ENCODE measurements at regions not wholly inside any gene's neighbourhood (a gene's known extent, or its start where the extent isn't known, plus 50 kb on each side); places are given as distances from the start of the nearest gene placed in this dataset.

DNA sequence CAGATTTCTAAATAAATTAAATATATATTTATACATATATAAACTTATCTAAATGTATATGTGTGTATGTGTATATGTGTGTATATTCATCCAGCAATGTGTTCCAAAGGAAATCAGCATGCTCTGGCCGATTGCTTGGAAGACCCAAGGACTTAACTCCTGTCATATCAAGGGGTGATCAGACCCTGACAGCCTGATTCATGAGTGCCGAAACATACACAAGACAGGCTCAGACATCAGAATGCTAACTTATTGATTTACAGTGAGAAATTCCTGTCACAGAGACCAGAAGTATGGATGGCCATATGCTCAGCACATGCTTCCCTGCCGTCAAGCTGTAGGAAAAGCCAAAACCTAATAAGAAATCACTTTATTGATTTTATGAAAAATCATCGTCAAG is 545.1 kb upstream of the NR5A2 start:
- TF ChIP-seq, protein P1, sequence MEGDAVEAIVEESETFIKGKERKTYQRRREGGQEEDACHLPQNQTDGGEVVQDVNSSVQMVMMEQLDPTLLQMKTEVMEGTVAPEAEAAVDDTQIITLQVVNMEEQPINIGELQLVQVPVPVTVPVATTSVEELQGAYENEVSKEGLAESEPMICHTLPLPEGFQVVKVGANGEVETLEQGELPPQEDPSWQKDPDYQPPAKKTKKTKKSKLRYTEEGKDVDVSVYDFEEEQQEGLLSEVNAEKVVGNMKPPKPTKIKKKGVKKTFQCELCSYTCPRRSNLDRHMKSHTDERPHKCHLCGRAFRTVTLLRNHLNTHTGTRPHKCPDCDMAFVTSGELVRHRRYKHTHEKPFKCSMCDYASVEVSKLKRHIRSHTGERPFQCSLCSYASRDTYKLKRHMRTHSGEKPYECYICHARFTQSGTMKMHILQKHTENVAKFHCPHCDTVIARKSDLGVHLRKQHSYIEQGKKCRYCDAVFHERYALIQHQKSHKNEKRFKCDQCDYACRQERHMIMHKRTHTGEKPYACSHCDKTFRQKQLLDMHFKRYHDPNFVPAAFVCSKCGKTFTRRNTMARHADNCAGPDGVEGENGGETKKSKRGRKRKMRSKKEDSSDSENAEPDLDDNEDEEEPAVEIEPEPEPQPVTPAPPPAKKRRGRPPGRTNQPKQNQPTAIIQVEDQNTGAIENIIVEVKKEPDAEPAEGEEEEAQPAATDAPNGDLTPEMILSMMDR (IDR thresholded peaks at IDR 0.05) = no peak
- TF ChIP-seq POLR2A (IDR thresholded peaks at IDR 0.05) = no peak

Measured in Peyer's patch (tissue), 4 donors.